Upper lobe of left lung (tissue), 4 donors: ENCODE measurements at regions not wholly inside any gene's neighbourhood (a gene's known extent, or its start where the extent isn't known, plus 50 kb on each side); places are given as distances from the start of the nearest gene placed in this dataset.

Experiments used
- CTCF ChIP-seq, 6 experiments: fragments of 450-650 bp in 4 of 6; fragments of 200-600 bp in 2 of 6; sonication (generic) in 2 of 6; IDR thresholded peaks; one replicate each; pipeline ENCODE4 v1.5.1; 2016 to 2019; ENCODE audit warnings: antibody characterized with exemption in 6 of 6
- EP300 ChIP-seq, 4 donors: sonication (generic); formaldehyde crosslinking; IDR thresholded peaks; one replicate each; pipeline ENCODE4 v1.5.1; 2017; ENCODE audit warnings: antibody characterized with exemption in 4 of 4, control low read depth in 2 of 4
- POLR2A ChIP-seq, 4 donors: fragments of 450-650 bp; IDR thresholded peaks; one replicate each; pipeline ENCODE4 v1.5.1; 2016 to 2017; ENCODE audit warnings: antibody characterized with exemption in 4 of 4, mild to moderate bottlenecking in 2 of 4
- POLR2AphosphoS5 ChIP-seq, 2 donors: sonication (generic); formaldehyde crosslinking; IDR thresholded peaks; one replicate each; pipeline ENCODE4 v1.5.1; 2017; ENCODE audit warnings: antibody characterized with exemption in 2 of 2

- TF ChIP-seq CTCF (IDR thresholded peaks at IDR 0.05): no peak
- no peak for TF ChIP-seq POLR2AphosphoS5 (IDR thresholded peaks at IDR 0.05)
- no peak for TF ChIP-seq POLR2A (IDR thresholded peaks at IDR 0.05)
- no peak for TF ChIP-seq EP300 (IDR thresholded peaks at IDR 0.05)
These were observed 67.4 kb upstream of the GBA3 start for GRCh38 chr4:22625311-22625710.
